ENCODE measurements at regions not wholly inside any gene's neighbourhood (a gene's known extent, or its start where the extent isn't known, plus 50 kb on each side); places are given as distances from the start of the nearest gene placed in this dataset.
"Not testable (repeated sequence)": the region's sequence is repeated elsewhere in the genome, so short reads cannot be mapped to it uniquely, and the experiment has no call there.

GRCh38 chr2:172262486-172262885 lies 159.8 kb upstream of the DLX2 start:
- no peak for DNase-seq

GRCh38 chr2:172264820-172265219 lies 162.1 kb upstream of the DLX2 start:
- H3K79me2 ChIP-seq (ENCODE audit: insufficient read depth, low read length); H4K20me1 ChIP-seq (ENCODE audit: insufficient read depth, low read length); H3K27ac Mint-ChIP-seq; H3K9me3 Mint-ChIP-seq; H2AFZ ChIP-seq (ENCODE audit: insufficient read depth, low read depth, low read length, poor library complexity, severe bottlenecking); H3K4me1 ChIP-seq (ENCODE audit: control insufficient read depth in 1 of 2, insufficient read depth in 2 of 2, low read length in 2 of 2); H3K36me3 ChIP-seq (replicated peaks in 1 of 2; ENCODE audit: control insufficient read depth in 1 of 2, insufficient read depth in 2 of 2, low read length in 2 of 2); H3K36me3 Mint-ChIP-seq; H3K4me3 Mint-ChIP-seq; intact Hi-C loops (cut with micrococcal nuclease); DNase-seq; H3K4me3 ChIP-seq (replicated peaks in 1 of 3; ENCODE audit: low read depth in 2 of 3, low read length in 3 of 3); H3K27ac ChIP-seq (ENCODE audit: low read depth in 1 of 2, low read length in 2 of 2); H3K9ac ChIP-seq (ENCODE audit: insufficient read depth, low read length, poor library complexity, severe bottlenecking); H3K4me2 ChIP-seq (replicated peaks; ENCODE audit: extremely low read depth, low read length, poor library complexity, severe bottlenecking); H3K9me3 ChIP-seq (replicated peaks in 1 of 2; ENCODE audit: control insufficient read depth in 1 of 2, insufficient read depth in 1 of 2, low read length in 2 of 2); H3K27me3 ChIP-seq (ENCODE audit: control insufficient read depth in 2 of 2, insufficient read depth in 2 of 2, low read length in 2 of 2); H3K4me1 Mint-ChIP-seq: not testable (repeated sequence)
- peaks cover 0 to 10% (median 1%) of the 10 kb centered on the region in 3 donors for H3K27me3 Mint-ChIP-seq (ENCODE audit: low read depth in 3 of 3)
- no CpG with 5 or more reads among the region's 2 CpGs for WGBS (ENCODE audit: insufficient coverage)

More at GRCh38 chr2:172262486-172262885, 159.8 kb upstream of the DLX2 start:
- no peak overlapping the region for H3K27ac ChIP-seq (ENCODE audit: low read depth in 1 of 2, low read length in 2 of 2)
- no CpG with 5 or more reads among the region's 2 CpGs for WGBS (ENCODE audit: insufficient coverage)
- Mint-ChIP-seq H3K27ac (no peak overlapping the region), H3K36me3 (no peaks in the 10 kb centered on the region), H3K4me3 (no peak overlapping the region), H3K9me3 (peaks cover 0 to 3% (median 1%) of the 10 kb centered on the region in 7 donors), H3K4me1 (no peaks in the 10 kb centered on the region), H3K27me3 (ENCODE audit: low read depth in 3 of 3) (peaks cover 1 to 6% (median 1%) of the 10 kb centered on the region in 3 donors)
- H3K4me3 ChIP-seq (replicated peaks in 1 of 3; ENCODE audit: low read depth in 2 of 3, low read length in 3 of 3), result no peak overlapping the region
- no peaks in the 10 kb centered on the region for H3K27me3 ChIP-seq (ENCODE audit: control insufficient read depth in 2 of 2, insufficient read depth in 2 of 2, low read length in 2 of 2)
- H3K9me3 ChIP-seq (replicated peaks in 1 of 2; ENCODE audit: control insufficient read depth in 1 of 2, insufficient read depth in 1 of 2, low read length in 2 of 2), result no peaks in the 10 kb centered on the region
- no peak overlapping the region for H3K9ac ChIP-seq (ENCODE audit: insufficient read depth, low read length, poor library complexity, severe bottlenecking)
- intact Hi-C loops (cut with micrococcal nuclease), result no loop called here
- no peak for TF ChIP-seq CTCF (IDR thresholded peaks at IDR 0.05)
- H3K4me2 ChIP-seq (replicated peaks; ENCODE audit: extremely low read depth, low read length, poor library complexity, severe bottlenecking), result no peak overlapping the region
- H2AFZ ChIP-seq (ENCODE audit: insufficient read depth, low read depth, low read length, poor library complexity, severe bottlenecking), result no peak overlapping the region
- no peaks in the 10 kb centered on the region for H3K36me3 ChIP-seq (replicated peaks in 1 of 2; ENCODE audit: control insufficient read depth in 1 of 2, insufficient read depth in 2 of 2, low read length in 2 of 2)
- no peaks in the 10 kb centered on the region for H4K20me1 ChIP-seq (ENCODE audit: insufficient read depth, low read length)
- no peaks in the 10 kb centered on the region for H3K4me1 ChIP-seq (ENCODE audit: control insufficient read depth in 1 of 2, insufficient read depth in 2 of 2, low read length in 2 of 2)
- no peaks in the 10 kb centered on the region for H3K79me2 ChIP-seq (ENCODE audit: insufficient read depth, low read length)

- H3K9ac ChIP-seq (ENCODE audit: insufficient read depth, low read length, poor library complexity, severe bottlenecking); H3K9me3 Mint-ChIP-seq; H3K36me3 Mint-ChIP-seq; intact Hi-C loops (cut with micrococcal nuclease); DNase-seq; H3K9me3 ChIP-seq (replicated peaks in 1 of 2; ENCODE audit: control insufficient read depth in 1 of 2, insufficient read depth in 1 of 2, low read length in 2 of 2); H3K27me3 Mint-ChIP-seq (ENCODE audit: low read depth in 3 of 3); H3K4me3 ChIP-seq (replicated peaks in 1 of 3; ENCODE audit: low read depth in 2 of 3, low read length in 3 of 3); H3K4me3 Mint-ChIP-seq; H3K36me3 ChIP-seq (replicated peaks in 1 of 2; ENCODE audit: control insufficient read depth in 1 of 2, insufficient read depth in 2 of 2, low read length in 2 of 2); H2AFZ ChIP-seq (ENCODE audit: insufficient read depth, low read depth, low read length, poor library complexity, severe bottlenecking); H3K27ac ChIP-seq (ENCODE audit: low read depth in 1 of 2, low read length in 2 of 2); H3K79me2 ChIP-seq (ENCODE audit: insufficient read depth, low read length); H3K4me1 ChIP-seq (ENCODE audit: control insufficient read depth in 1 of 2, insufficient read depth in 2 of 2, low read length in 2 of 2); H3K4me1 Mint-ChIP-seq; H3K27ac Mint-ChIP-seq; H3K27me3 ChIP-seq (ENCODE audit: control insufficient read depth in 2 of 2, insufficient read depth in 2 of 2, low read length in 2 of 2); H4K20me1 ChIP-seq (ENCODE audit: insufficient read depth, low read length); H3K4me2 ChIP-seq (replicated peaks; ENCODE audit: extremely low read depth, low read length, poor library complexity, severe bottlenecking): not testable (repeated sequence)
- 100% methylated on average over 4 of the region's 7 CpGs for WGBS (ENCODE audit: insufficient coverage)
Measured at GRCh38 chr2:172269507-172270244, 157.7 kb upstream of the ITGA6 start.
